ENCODE measurements at regions not wholly inside any gene's neighbourhood (a gene's known extent, or its start where the extent isn't known, plus 50 kb on each side); places are given as distances from the start of the nearest gene placed in this dataset.

GRCh38 chr13:106772006-106772601 is 204.2 kb upstream of the ARGLU1 start:
- no peak for TF ChIP-seq CTCF (IDR thresholded peaks at IDR 0.05; ENCODE audit: low read depth, low read length)
- DNase-seq (ENCODE audit: low read depth, low spot score): no peak
- Histone ChIP-seq H3K27me3 (ENCODE audit: control insufficient read depth, insufficient read depth, low read length) (no peaks in the 10 kb centered on the region), H3K4me3 (ENCODE audit: low read depth, low read length) (no peak overlapping the region), H3K27ac (ENCODE audit: low read depth, low read length) (no peak overlapping the region), H3K9me3 (ENCODE audit: control insufficient read depth, insufficient read depth, low read length) (no peaks in the 10 kb centered on the region)
- ChIA-PET POLR2A (no interaction called here), CTCF (no interaction called here)

DNA sequence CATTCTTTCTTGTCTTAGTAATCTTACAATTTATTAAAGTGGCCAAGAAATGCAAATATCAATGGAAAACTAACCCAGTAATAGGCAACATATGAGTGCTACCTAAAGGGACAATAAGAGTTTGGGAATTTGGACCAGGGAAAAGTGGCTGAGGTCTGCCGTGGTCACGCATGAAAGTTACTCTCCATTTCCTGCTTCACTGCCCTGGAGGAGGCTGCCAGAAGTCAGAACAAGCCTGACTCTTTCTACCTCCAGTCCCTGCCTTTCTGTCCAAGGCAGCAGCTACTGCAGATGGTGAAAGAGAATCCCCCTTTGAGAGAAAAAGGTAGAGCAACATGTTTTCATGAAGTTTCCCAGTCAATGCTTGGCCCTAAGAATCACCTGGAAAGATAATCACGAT is 201.1 kb upstream of the ARGLU1 start:
- CTCF ChIA-PET: no interaction called here
- no peak for TF ChIP-seq CTCF (IDR thresholded peaks at IDR 0.05; ENCODE audit: low read depth, low read length)
- Histone ChIP-seq H3K9me3 (ENCODE audit: control insufficient read depth, insufficient read depth, low read length) (no peaks in the 10 kb centered on the region), H3K4me3 (ENCODE audit: low read depth, low read length) (no peak overlapping the region), H3K27me3 (ENCODE audit: control insufficient read depth, insufficient read depth, low read length) (no peaks in the 10 kb centered on the region), H3K27ac (ENCODE audit: low read depth, low read length) (no peak overlapping the region)
- POLR2A ChIA-PET: no interaction called here
- DNase-seq (ENCODE audit: low read depth, low spot score): no peak

- no peak for TF ChIP-seq CTCF (IDR thresholded peaks at IDR 0.05; ENCODE audit: low read depth, low read length)
- Histone ChIP-seq H3K9me3 (ENCODE audit: control insufficient read depth, insufficient read depth, low read length) (no peaks in the 10 kb centered on the region), H3K27me3 (ENCODE audit: control insufficient read depth, insufficient read depth, low read length) (no peaks in the 10 kb centered on the region), H3K4me3 (ENCODE audit: low read depth, low read length) (no peak overlapping the region), H3K27ac (ENCODE audit: low read depth, low read length) (no peak overlapping the region)
- no peak for DNase-seq (ENCODE audit: low read depth, low spot score)
- ChIA-PET CTCF (no interaction called here), POLR2A (no interaction called here)
Observed at GRCh38 chr13:106762708-106763107, 194.8 kb upstream of the ARGLU1 start.

DNA sequence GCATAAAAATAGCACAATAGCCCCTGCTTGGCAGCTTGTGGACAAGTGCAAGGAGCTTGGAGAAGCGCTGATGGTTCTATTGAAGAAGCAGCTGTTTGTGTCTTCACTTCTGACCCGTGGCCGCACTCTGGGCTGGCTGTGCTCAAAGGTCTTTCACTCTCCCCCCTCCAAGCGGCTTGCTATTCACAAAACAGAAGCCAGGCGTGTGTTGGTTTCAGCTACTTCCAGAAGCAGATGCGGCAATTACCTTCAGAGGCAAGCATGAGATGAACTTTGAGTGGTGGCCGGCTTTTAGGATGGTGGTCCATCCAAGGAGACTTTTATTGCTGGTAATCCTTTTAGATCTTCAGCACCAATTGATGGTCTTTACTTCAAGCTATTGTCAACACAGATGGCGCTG is 188.5 kb upstream of the ARGLU1 start:
- Histone ChIP-seq H3K9me3 (ENCODE audit: control insufficient read depth, insufficient read depth, low read length) (no peaks in the 10 kb centered on the region), H3K27ac (ENCODE audit: low read depth, low read length) (no peak overlapping the region), H3K27me3 (ENCODE audit: control insufficient read depth, insufficient read depth, low read length) (no peaks in the 10 kb centered on the region), H3K4me3 (ENCODE audit: low read depth, low read length) (no peak overlapping the region)
- TF ChIP-seq CTCF (IDR thresholded peaks at IDR 0.05; ENCODE audit: low read depth, low read length): no peak
- ChIA-PET POLR2A (no interaction called here), CTCF (no interaction called here)
- DNase-seq (ENCODE audit: low read depth, low spot score): no peak

DNA sequence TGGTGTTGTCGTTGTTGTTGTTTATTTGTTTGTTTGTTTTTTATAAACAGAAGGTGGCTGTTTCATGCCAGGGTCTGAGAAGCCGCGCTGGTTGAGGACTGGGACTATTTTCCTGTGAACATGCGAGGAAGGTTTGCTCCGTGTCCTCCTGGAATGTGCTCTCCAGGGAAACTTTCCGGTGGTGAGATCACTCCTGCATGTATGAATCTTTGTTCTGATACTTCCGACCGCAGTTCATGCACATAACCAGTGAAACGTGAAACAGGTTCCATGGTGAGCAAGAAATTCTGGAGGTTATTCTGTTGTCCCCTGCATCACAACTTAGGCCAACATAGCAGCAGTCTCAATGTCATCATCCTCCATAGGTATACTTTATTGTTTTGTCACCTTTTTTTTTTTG is 187.6 kb upstream of the ARGLU1 start:
- H3K27ac ChIP-seq (ENCODE audit: low read depth, low read length): no peak overlapping the region

More for the DNA sequence above, 187.6 kb upstream of the ARGLU1 start:
- ChIA-PET POLR2A (no interaction called here), CTCF (interaction anchor here (1.3 kb wide), 1 partner anchor 369 kb away, joined by 6 read pairs; no protein-coding TSS in a partner anchor)
- H3K4me3 ChIP-seq (ENCODE audit: low read depth, low read length): no peak overlapping the region
- TF ChIP-seq CTCF (IDR thresholded peaks at IDR 0.05; ENCODE audit: low read depth, low read length): no peak
- DNase-seq (ENCODE audit: low read depth, low spot score): no peak
- H3K9me3 ChIP-seq (ENCODE audit: control insufficient read depth, insufficient read depth, low read length): no peaks in the 10 kb centered on the region
- no peaks in the 10 kb centered on the region for H3K27me3 ChIP-seq (ENCODE audit: control insufficient read depth, insufficient read depth, low read length)
